ENCODE measurements at regions not wholly inside any gene's neighbourhood (a gene's known extent, or its start where the extent isn't known, plus 50 kb on each side); places are given as distances from the start of the nearest gene placed in this dataset.

- Histone ChIP-seq H3K4me1 (ENCODE audit: control insufficient read depth in 4 of 4, insufficient read depth in 4 of 4, low read length in 3 of 4) (no peaks in the 10 kb centered on the region), H3K9me3 (ENCODE audit: control insufficient read depth in 4 of 4, low read length in 3 of 4) (no peaks in the 10 kb centered on the region), H3K27me3 (ENCODE audit: control insufficient read depth in 4 of 4, insufficient read depth in 4 of 4, low read length in 3 of 4) (peaks cover 0 to 8% (median 0%) of the 10 kb centered on the region in 4 donors), H3K27ac (ENCODE audit: low read depth in 1 of 2, low read length in 2 of 2) (no peak overlapping the region), H3K36me3 (ENCODE audit: control insufficient read depth in 4 of 4, insufficient read depth in 3 of 4, low read depth in 1 of 4, low read length in 3 of 4) (no peaks in the 10 kb centered on the region), H3K9ac (ENCODE audit: low read depth in 1 of 2, low read length in 2 of 2) (no peak overlapping the region), H3K4me3 (ENCODE audit: low read depth in 1 of 3, low read length in 3 of 3) (no peak overlapping the region)
- 69% methylated on average over 4 of the region's 4 CpGs for WGBS
- TF ChIP-seq CTCF (IDR thresholded peaks at IDR 0.05; ENCODE audit: low read depth, low read length, missing input control) (no peak), REST (IDR thresholded peaks at IDR 0.05) (no peak), NR2F2 (IDR thresholded peaks at IDR 0.05) (no peak), JUND (IDR thresholded peaks at IDR 0.05) (no peak)
- TF ChIP-seq, protein P1, sequence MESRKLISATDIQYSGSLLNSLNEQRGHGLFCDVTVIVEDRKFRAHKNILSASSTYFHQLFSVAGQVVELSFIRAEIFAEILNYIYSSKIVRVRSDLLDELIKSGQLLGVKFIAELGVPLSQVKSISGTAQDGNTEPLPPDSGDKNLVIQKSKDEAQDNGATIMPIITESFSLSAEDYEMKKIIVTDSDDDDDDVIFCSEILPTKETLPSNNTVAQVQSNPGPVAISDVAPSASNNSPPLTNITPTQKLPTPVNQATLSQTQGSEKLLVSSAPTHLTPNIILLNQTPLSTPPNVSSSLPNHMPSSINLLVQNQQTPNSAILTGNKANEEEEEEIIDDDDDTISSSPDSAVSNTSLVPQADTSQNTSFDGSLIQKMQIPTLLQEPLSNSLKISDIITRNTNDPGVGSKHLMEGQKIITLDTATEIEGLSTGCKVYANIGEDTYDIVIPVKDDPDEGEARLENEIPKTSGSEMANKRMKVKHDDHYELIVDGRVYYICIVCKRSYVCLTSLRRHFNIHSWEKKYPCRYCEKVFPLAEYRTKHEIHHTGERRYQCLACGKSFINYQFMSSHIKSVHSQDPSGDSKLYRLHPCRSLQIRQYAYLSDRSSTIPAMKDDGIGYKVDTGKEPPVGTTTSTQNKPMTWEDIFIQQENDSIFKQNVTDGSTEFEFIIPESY (IDR thresholded peaks at IDR 0.05) = no peak
- no peak for DNase-seq (ENCODE audit: low spot score)
Measured at GRCh38 chr1:29806646-29807319, 570.5 kb downstream of the PTPRU start.

GRCh38 chr1:29805896-29806160 is 569.5 kb downstream of the PTPRU start:
- no peak for TF ChIP-seq CTCF (IDR thresholded peaks at IDR 0.05; ENCODE audit: low read depth, low read length, missing input control)
- TF ChIP-seq HNF4A (conservative IDR thresholded peaks at IDR 0.05) = no peak
- no peak for TF ChIP-seq ATF3 (IDR thresholded peaks at IDR 0.05)
- no peak for TF ChIP-seq RAD21 (IDR thresholded peaks at IDR 0.05)
- TF ChIP-seq, protein P1 (IDR thresholded peaks at IDR 0.05) = no peak
- H3K36me3 ChIP-seq (ENCODE audit: control insufficient read depth in 4 of 4, insufficient read depth in 3 of 4, low read depth in 1 of 4, low read length in 3 of 4) = no peaks in the 10 kb centered on the region
- H3K9ac ChIP-seq (ENCODE audit: low read depth in 1 of 2, low read length in 2 of 2) = no peak overlapping the region
- no peaks in the 10 kb centered on the region for H3K4me1 ChIP-seq (ENCODE audit: control insufficient read depth in 4 of 4, insufficient read depth in 4 of 4, low read length in 3 of 4)
- WGBS = 89% methylated on average over 4 of the region's 4 CpGs
- no peaks in the 10 kb centered on the region for H3K9me3 ChIP-seq (ENCODE audit: control insufficient read depth in 4 of 4, low read length in 3 of 4)
- H3K4me3 ChIP-seq (ENCODE audit: low read depth in 1 of 3, low read length in 3 of 3) = no peak overlapping the region
- H3K27ac ChIP-seq (ENCODE audit: low read depth in 1 of 2, low read length in 2 of 2) = no peak overlapping the region
- DNase-seq (ENCODE audit: low spot score) = peak; percentile 2
- H3K27me3 ChIP-seq (ENCODE audit: control insufficient read depth in 4 of 4, insufficient read depth in 4 of 4, low read length in 3 of 4) = peaks cover 0 to 8% (median 0%) of the 10 kb centered on the region in 4 donors
